ENCODE measurements at regions not wholly inside any gene's neighbourhood (a gene's known extent, or its start where the extent isn't known, plus 50 kb on each side); places are given as distances from the start of the nearest gene placed in this dataset.

DNA sequence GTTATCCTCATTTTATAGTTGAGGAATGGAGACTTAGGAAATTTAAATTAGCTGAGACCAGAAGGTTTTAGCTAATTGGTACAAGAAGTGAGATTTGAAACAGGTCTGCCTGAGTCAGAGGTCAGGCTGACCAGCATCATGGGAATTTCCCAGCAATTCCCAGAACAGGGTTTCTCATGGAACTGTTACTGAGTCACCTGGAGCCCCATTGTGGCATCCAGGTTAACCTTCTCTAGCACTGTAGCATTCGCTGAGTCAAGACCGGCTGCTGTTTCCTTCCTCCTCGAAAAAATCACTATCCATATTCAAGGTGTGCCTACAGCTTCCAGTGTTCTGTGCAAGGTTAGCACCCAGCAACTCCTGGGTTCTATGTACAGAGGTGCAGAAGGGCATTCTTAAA, 238.0 kb upstream of the MAN1A1 start:
- TF ChIP-seq EP300 (IDR thresholded peaks at IDR 0.05) (no peak), POLR2A (IDR thresholded peaks at IDR 0.05) (no peak)

All from sigmoid colon (tissue), 4 donors.